Stimulated activated CD4-positive, alpha-beta T cell treated with anti-CD3 and anti-CD28 coated beads, TNF-alpha, amount 100 ng/mL, for 24 hours (primary cell): ENCODE measurements at regions not wholly inside any gene's neighbourhood (a gene's known extent, or its start where the extent isn't known, plus 50 kb on each side); places are given as distances from the start of the nearest gene placed in this dataset.

ENCODE experiments used
- DNase-seq, 3 experiments: peaks; one replicate each; pipeline ENCODE4 v3.0.0-alpha.2; 2020; ENCODE audit warnings: low read depth in 3 of 3

DNA sequence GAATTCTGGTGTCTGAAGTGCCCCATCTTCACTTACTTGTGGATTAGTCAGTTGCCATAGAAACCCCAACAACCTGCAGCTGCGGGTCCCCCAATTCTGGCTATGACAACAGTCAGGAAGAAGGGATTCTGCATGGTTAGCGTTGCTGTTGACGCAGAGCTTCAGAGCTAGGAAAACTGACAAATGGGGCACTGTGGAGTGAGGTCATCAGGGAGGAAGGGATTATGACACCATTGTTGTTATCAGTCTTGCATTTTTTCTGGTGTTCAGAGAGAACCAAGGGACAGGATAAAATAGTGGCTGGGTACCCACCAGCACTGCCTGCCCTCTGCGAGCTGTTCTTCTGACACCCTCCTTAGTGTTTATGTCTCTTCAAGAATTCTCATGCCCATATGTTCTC, 367.7 kb upstream of the ARRDC4 start:
- DNase-seq = no peak

GRCh38 chr15:97597801-97598200, 362.7 kb upstream of the ARRDC4 start:
- DNase-seq = no peak

- DNase-seq = no peak
Measured at GRCh38 chr15:97598353-97598798, 362.1 kb upstream of the ARRDC4 start.

DNA sequence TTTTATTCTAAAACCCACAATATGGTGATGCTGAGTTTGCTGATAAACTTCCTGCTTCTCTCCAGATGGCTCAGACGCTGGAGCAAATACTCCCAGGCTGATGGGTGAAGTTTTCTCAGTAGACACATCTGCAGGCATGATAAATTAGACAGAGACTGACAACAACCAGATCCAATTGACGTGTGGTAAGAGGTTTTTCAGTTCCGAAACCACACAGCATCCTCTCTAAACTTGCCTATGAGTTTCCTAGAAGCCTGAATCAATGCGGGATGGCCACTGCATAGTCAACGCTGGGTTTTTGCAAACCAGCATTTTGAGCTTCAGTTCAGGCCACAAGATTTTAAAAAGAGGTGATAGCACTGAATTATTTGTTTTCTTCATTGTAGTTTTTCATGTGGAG, 360.3 kb upstream of the ARRDC4 start:
- DNase-seq = no peak

- no peak for DNase-seq
Measured at GRCh38 chr15:97604677-97605076, 355.8 kb upstream of the ARRDC4 start.

- DNase-seq = no peak
Measured at GRCh38 chr15:97615114-97615513, 345.4 kb upstream of the ARRDC4 start.

DNA sequence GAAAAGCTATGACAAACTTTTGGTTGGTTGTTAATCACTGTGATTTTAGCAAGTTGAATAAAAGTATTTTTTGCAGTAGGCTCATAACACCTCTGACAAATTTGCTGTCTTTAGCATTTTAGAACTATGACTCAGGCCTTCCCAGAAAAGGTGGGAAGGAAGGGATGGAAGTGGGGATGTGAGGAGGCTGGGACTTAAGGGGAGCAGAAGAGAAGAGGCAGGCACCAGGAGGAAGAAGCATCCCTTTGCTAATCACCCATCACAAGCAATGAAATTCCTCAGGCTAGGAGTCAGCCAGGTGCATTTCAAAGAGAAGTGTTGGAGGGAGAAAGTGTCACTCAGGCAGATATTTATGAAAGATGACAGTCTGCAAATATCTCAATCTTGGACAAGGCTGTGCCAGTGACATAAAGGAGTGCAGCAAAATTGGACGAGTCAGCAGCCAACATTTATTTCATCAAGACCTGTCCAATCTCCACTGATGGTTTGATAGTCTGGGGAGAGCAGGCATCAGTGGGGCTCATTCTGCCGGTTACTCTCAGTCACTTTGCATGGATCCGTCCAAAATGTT, 337.3 kb upstream of the ARRDC4 start:
- DNase-seq = no peak

DNA sequence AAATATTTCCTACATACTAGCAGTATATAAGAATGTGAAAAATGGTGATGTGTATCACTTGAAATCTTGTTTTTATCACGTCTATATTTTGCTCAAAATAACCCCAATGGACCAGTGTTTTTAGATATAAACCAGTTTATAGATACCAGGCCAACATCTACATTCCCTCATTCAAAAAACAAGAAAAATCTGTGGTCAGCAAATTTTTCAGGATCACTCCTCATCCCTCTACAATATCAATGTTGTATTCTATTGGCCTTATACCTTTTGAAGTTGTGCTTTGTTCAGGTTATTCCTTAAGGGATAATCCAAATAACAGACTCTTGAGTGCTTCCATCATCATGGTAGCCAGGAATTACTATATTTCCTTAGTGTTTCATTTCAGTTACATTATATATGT, 332.9 kb upstream of the ARRDC4 start:
- DNase-seq = no peak

- no peak for DNase-seq
Measured at GRCh38 chr15:97645758-97646157, 314.7 kb upstream of the ARRDC4 start.

DNA sequence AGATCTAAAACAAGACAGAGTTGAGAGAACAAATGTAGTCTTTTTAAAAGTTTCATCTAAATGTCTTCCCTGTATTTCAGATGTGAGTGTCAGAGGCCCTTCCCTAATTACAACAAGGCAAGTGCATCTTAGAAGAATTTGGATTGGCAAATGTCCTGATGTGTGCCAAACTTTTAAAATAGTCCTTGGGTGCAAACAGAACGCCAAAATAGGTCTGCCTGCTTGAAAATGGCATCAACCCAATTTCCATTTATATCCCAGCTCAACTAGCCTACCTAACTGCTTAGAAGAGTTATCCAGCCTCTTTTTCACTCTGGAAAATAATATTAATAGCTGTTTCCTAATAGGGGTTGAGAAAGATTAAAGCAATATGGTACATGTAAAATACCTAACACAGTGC, 311.8 kb upstream of the ARRDC4 start:
- no peak for DNase-seq

GRCh38 chr15:97652041-97652440, 308.5 kb upstream of the ARRDC4 start:
- DNase-seq = no peak

DNA sequence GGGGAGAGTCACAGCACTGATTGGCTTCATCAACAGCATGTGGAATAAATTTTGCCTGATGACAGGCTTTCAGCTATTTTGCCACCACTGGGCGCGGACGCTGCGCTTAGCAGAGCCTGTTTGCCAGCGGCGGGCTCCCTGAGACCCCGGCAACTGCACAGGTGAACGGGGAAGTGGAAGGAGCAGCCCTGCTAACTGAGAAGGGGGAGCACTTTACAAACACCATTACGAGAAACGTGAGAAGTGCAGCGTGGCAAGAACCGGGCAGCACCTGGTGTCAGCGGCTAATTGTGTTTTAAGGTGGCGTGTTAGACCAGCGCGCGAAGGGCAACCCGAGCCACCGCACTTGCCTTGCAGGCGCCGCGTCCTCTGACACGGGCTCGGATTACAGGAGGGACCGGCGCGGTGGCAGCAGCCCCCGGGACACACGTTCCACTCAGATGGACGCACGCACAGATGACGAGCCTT, 307.8 kb upstream of the ARRDC4 start:
- DNase-seq = no peak

GRCh38 chr15:97653896-97654295, 306.6 kb upstream of the ARRDC4 start:
- DNase-seq = no peak

DNA sequence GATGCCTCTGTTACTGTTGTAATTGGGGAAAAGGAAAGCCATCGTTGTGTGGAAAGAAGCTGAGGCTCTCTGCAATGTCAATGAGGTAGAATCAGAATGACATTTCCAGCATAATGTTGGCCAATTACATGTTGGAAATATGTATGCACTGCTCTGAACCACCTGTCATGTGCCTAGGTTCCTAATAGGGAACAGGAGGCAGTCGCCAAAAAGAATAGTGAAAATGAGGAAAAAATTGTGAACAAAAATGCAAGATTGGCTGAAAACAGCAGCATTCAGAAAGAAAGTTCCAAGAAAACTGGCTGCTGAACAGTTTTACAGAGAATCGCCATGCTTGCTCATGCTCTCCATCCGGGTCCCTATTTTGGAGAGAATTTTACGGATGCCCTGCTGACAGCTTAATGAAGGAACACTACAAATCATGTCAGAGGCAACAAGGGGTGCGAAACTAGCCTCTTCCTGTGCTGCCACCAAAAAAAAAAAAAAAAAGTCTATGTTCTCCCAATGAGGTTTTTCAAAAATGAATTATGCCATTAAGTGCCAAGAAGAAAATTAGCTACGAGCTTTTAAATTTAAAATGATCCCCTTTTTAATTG, 305.9 kb upstream of the ARRDC4 start:
- no peak for DNase-seq

DNA sequence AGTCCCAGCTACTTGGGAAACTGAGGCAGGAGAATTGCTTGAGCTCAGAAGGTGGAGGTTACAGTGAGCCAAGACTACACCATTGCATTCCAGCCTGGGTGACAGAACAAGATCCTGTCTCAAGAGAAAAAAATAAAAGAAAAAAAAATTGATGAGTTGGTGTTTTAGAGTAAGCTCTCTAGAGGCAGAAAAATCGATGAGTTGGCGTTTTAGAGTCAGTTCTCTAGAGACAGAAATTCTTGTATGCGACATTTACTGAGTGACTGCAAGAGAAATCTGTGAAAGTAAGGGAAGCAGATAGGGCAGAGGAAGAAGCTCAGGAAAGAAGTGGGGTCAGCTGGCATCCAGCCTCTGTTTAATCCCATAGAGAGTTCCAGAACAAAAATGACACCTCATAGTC, 298.7 kb upstream of the ARRDC4 start:
- no peak for DNase-seq

DNA sequence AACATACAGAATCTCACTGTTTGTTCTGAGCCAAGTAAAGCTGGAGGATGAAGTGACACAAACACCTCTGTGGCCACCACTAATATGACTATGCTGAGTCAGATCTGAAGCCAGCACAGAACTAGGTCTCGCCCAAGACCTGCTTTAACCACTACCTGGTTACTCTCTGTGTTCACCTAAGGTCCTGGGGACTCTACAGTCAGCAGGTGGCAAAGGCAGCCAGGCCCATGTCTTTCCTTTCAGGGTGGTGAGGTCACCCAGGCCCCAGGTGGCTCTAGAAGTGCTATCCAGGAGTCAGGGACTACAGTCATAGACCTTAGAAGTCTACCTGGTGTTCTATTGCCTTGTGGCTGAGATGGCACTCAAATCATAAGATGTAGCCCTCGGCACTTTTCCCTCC, 287.9 kb upstream of the ARRDC4 start:
- DNase-seq = no peak

DNA sequence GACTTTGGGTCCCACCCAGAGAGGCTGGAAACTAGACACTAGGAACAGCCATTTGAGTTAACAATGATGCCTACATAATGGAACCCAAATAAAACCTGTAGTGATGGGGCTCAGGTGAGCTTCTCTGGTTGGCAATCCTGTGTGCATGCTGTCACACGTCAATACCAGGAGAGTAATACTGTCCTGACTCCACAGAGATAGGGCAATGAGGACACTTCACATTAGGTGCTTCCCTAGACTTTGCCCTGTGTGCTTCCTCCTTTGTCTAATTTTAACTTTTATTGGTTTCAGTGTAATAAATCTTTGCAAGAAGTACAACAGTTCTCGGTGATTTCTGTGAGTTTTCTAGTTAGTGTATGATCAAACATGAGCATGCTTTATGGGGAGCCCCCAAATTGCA, 281.8 kb upstream of the ARRDC4 start:
- DNase-seq = no peak

DNA sequence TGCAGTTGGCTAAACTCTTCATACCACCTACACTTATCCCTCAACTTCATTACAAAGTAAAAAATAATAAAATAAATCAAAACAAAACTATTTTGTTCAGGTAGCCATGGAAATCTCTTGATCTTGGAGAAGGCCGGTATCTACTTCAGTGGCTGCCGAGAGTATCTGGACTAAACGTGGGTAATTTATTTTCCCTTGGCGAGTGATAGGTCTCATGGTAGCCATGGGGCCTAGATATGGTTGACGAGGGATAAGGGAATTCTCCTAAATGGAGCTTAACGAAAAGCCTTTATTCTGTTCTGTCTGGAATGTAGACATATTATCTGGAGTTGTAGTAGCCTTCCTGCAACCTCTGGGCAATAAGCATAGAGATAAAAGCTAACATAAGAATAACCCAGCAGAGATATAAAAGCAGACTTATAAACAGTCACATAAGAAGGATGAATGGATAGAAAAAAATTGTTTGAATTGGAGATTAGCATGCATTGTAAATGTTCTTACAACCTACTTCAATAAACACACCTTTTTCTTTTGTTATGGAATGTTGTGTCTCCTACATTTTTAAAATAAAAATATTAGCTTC, 281.3 kb upstream of the ARRDC4 start:
- no peak for DNase-seq

GRCh38 chr15:97680606-97681220, 279.8 kb upstream of the ARRDC4 start:
- DNase-seq = no peak

GRCh38 chr15:97683831-97684230, 276.7 kb upstream of the ARRDC4 start:
- DNase-seq = no peak

GRCh38 chr15:97684249-97684648, 276.3 kb upstream of the ARRDC4 start:
- no peak for DNase-seq

GRCh38 chr15:97686324-97686723, 274.2 kb upstream of the ARRDC4 start:
- no peak for DNase-seq

GRCh38 chr15:97687654-97688053, 272.8 kb upstream of the ARRDC4 start:
- DNase-seq = no peak
